ENCODE measurements at regions not wholly inside any gene's neighbourhood (a gene's known extent, or its start where the extent isn't known, plus 50 kb on each side); places are given as distances from the start of the nearest gene placed in this dataset.

DNA sequence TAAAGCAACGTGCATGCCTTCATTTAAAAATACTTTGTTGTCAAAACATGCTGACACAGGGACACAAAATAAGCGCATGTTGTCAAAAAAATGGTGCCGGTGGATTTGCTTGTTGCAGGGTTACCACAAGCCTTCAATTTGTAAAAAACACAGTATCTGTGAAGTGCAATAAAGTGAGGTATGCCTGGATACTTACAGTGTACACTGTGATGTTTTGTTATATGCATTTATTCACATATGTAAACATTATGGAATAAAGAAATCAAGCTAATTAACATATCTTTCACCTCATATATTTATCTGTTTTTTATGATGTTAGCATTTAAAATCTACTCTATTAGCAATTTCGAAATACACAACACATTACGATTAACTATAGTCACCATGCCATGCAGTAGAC lies 202.6 kb upstream of the FZD8 start:
- TF ChIP-seq CTCF (conservative IDR thresholded peaks at IDR 0.05 in 1 of 2, IDR thresholded peaks at IDR 0.05 in 1 of 2; ENCODE audit: low read depth in 1 of 2, low read length in 2 of 2) (no peak), EZH2 (IDR thresholded peaks at IDR 0.05; ENCODE audit: low read length, missing control alignments) (no peak)

All from fibroblast of lung (primary cell).